IMR-90 (cell line): ENCODE measurements at regions not wholly inside any gene's neighbourhood (a gene's known extent, or its start where the extent isn't known, plus 50 kb on each side); places are given as distances from the start of the nearest gene placed in this dataset.

Source experiments
- ATAC-seq: fragments of 200-7000 bp; cut with Tn5 transposase; 2 replicates; pipeline ENCODE4 v1.9.1; 2020; ENCODE audit warnings: low read depth, mild to moderate bottlenecking, moderate library complexity
- BruUV-seq: library from RNA; stranded (reverse); fragments of 400-500 nt; replicated peaks from 2 replicates; lab custom pipeline; 2021; lab: Mats Ljungman, UMichigan
- CTCF ChIA-PET: fragments of 300-600 bp; formaldehyde crosslinking; extraction: SDS; loops from one replicate; lab custom pipeline; 2021; ENCODE audit warnings: antibody characterized with exemption; lab: Yijun Ruan, JAX
- POLR2A ChIA-PET: fragments of 300-600 bp; sonication (Branson Sonifier 250); formaldehyde crosslinking; loops from one replicate; lab custom pipeline; 2022; ENCODE audit warnings: antibody characterized with exemption; ENCODE audit not compliant: unreplicated experiment; lab: Charles Lee
- DNase-seq: peaks from one replicate; pipeline ENCODE4 v3.0.0; 2013
- H2AFZ ChIP-seq: replicated peaks from 2 replicates; pipeline ENCODE3; 2013; ENCODE audit warnings: low read length, mild to moderate bottlenecking; ENCODE audit not compliant: poor library complexity
- H2AK5ac ChIP-seq: 2 replicates; pipeline ENCODE4 v1.6.1; 2013; ENCODE audit warnings: low read depth, low read length, inconsistent platforms
- H2AK9ac ChIP-seq: replicated peaks from 2 replicates; pipeline ENCODE3; 2013; ENCODE audit warnings: mild to moderate bottlenecking, low read depth, low read length, moderate library complexity; ENCODE audit not compliant: poor library complexity
- H2BK120ac ChIP-seq: 2 replicates; pipeline ENCODE4 v1.6.1; 2013; ENCODE audit warnings: low read depth, low read length, inconsistent platforms
- H2BK15ac ChIP-seq: 3 replicates; pipeline ENCODE4 v1.6.1; 2013; ENCODE audit warnings: low read depth, low read length, inconsistent platforms
- H2BK20ac ChIP-seq: 2 replicates; pipeline ENCODE4 v1.6.1; 2013; ENCODE audit warnings: low read depth, mild to moderate bottlenecking, inconsistent platforms, low read length, moderate library complexity
- H2BK5ac ChIP-seq: 2 replicates; pipeline ENCODE4 v1.6.1; 2013; ENCODE audit warnings: mild to moderate bottlenecking, low read depth, low read length, inconsistent platforms; ENCODE audit not compliant: poor library complexity, severe bottlenecking
- H3K14ac ChIP-seq: replicated peaks from 2 replicates; pipeline ENCODE4 v1.6.1; 2013; ENCODE audit warnings: low read depth, low read length, inconsistent platforms
- H3K18ac ChIP-seq: 2 replicates; pipeline ENCODE4 v1.6.1; 2013; ENCODE audit warnings: low read depth, low read length, control low read depth
- H3K23ac ChIP-seq: 2 replicates; pipeline ENCODE4 v1.6.1; 2013; ENCODE audit warnings: low read depth, low read length, inconsistent platforms
- H3K27ac ChIP-seq: 2 replicates; pipeline ENCODE4 v1.5.1; 2013; ENCODE audit warnings: mild to moderate bottlenecking, control low read depth, low read length; ENCODE audit not compliant: insufficient read depth
- H3K27me3 ChIP-seq: 2 replicates; pipeline ENCODE4 v1.6.1; 2013; ENCODE audit warnings: low read length; ENCODE audit not compliant: control insufficient read depth, insufficient read depth
- H3K36me3 ChIP-seq: 2 replicates; pipeline ENCODE4 v1.6.1; 2013; ENCODE audit warnings: low read length, mixed read lengths; ENCODE audit not compliant: control insufficient read depth, insufficient read depth
- H3K4ac ChIP-seq: 2 replicates; pipeline ENCODE4 v1.6.1; 2013; ENCODE audit warnings: low read depth, low read length, inconsistent platforms
- H3K4me1 ChIP-seq: 2 replicates; pipeline ENCODE4 v1.6.1; 2013; ENCODE audit warnings: low read length, mixed read lengths; ENCODE audit not compliant: control insufficient read depth, insufficient read depth
- H3K4me2 ChIP-seq: 2 replicates; pipeline ENCODE4 v1.6.1; 2013; ENCODE audit warnings: low read depth, mild to moderate bottlenecking, control low read depth, low read length, moderate library complexity
- H3K4me3 ChIP-seq: 2 replicates; pipeline ENCODE4 v1.5.1; 2013; ENCODE audit warnings: low read depth, mild to moderate bottlenecking, control low read depth, low read length, moderate library complexity; ENCODE audit not compliant: insufficient read depth
- H3K56ac ChIP-seq: 2 replicates; pipeline ENCODE4 v1.6.1; 2013; ENCODE audit warnings: low read length, inconsistent platforms; ENCODE audit not compliant: insufficient read depth; ENCODE audit errors: extremely low read depth
- H3K79me1 ChIP-seq, 2 experiments: 2 replicates each; pipeline ENCODE4 v1.6.1; 2013; ENCODE audit warnings: low read length in 2 of 2, inconsistent platforms in 1 of 2, low read depth in 1 of 2
- H3K9ac ChIP-seq: 2 replicates; pipeline ENCODE4 v1.6.1; 2013; ENCODE audit warnings: low read depth, low read length, control low read depth
- H3K9me1 ChIP-seq: 2 replicates; pipeline ENCODE4 v1.6.1; 2013; ENCODE audit warnings: low read length, inconsistent platforms; ENCODE audit not compliant: insufficient read depth
- H3K9me3 ChIP-seq: 2 replicates; pipeline ENCODE4 v1.6.1; 2013; ENCODE audit warnings: low read length; ENCODE audit not compliant: control insufficient read depth, insufficient read depth
- H4K20me1 ChIP-seq: 2 replicates; pipeline ENCODE4 v1.6.1; 2013; ENCODE audit warnings: low read length, inconsistent platforms; ENCODE audit not compliant: insufficient read depth
- H4K5ac ChIP-seq: 2 replicates; pipeline ENCODE4 v1.6.1; 2013; ENCODE audit warnings: mild to moderate bottlenecking, low read depth, low read length, control low read depth
- H4K8ac ChIP-seq, 2 experiments: 2 replicates each; pipeline ENCODE4 v1.6.1; 2013; ENCODE audit warnings: low read depth in 2 of 2, low read length in 2 of 2, control low read depth in 1 of 2, inconsistent platforms in 1 of 2
- H4K91ac ChIP-seq: 2 replicates; pipeline ENCODE4 v1.6.1; 2013; ENCODE audit warnings: low read depth, low read length, inconsistent platforms; ENCODE audit not compliant: insufficient read depth
- BHLHE40 ChIP-seq: fragments of 150-350 bp; IDR thresholded peaks from 2 replicates; pipeline ENCODE4 v1.6.1; 2016; ENCODE audit warnings: mild to moderate bottlenecking, low read depth, low read length
- CEBPB ChIP-seq: IDR thresholded peaks from 2 replicates; pipeline ENCODE4 v1.6.1; 2012; ENCODE audit warnings: low read depth, low read length, improper control_type of control experiment
- CHD1 ChIP-seq: IDR thresholded peaks from 2 replicates; pipeline ENCODE4 v1.6.1; 2012; ENCODE audit warnings: low read depth, low read length, improper control_type of control experiment
- CTCF ChIP-seq: conservative IDR thresholded peaks from 2 replicates; pipeline ENCODE4 v1.5.1; 2012; ENCODE audit warnings: mild to moderate bottlenecking, low read depth, low read length, improper control_type of control experiment
- ELK1 ChIP-seq: fragments of 150-350 bp; IDR thresholded peaks from 2 replicates; pipeline ENCODE4 v1.6.1; 2016; ENCODE audit warnings: low read depth, mild to moderate bottlenecking, low read length, moderate library complexity, borderline replicate concordance
- FOS ChIP-seq: fragments of 150-350 bp; IDR thresholded peaks from 2 replicates; pipeline ENCODE4 v1.6.1; 2016; ENCODE audit warnings: low read depth, low read length
- MAFK ChIP-seq: IDR thresholded peaks from 2 replicates; pipeline ENCODE4 v1.6.1; 2012; ENCODE audit warnings: low read depth, low read length, improper control_type of control experiment
- MAZ ChIP-seq: IDR thresholded peaks from 2 replicates; pipeline ENCODE4 v1.6.1; 2012; ENCODE audit warnings: low read depth, mild to moderate bottlenecking, low read length, improper control_type of control experiment, moderate library complexity, borderline replicate concordance
- MXI1 ChIP-seq: IDR thresholded peaks from 2 replicates; pipeline ENCODE4 v1.6.1; 2012; ENCODE audit warnings: low read depth, mild to moderate bottlenecking, low read length, moderate library complexity, borderline replicate concordance
- RCOR1 ChIP-seq: IDR thresholded peaks from 2 replicates; pipeline ENCODE4 v1.6.1; 2012; ENCODE audit warnings: mild to moderate bottlenecking, low read length, improper control_type of control experiment; ENCODE audit not compliant: insufficient replicate concordance
- RFX5 ChIP-seq: IDR thresholded peaks from 2 replicates; pipeline ENCODE4 v1.8.0; 2012; ENCODE audit warnings: low read depth, mild to moderate bottlenecking, low read length, moderate library complexity
- SMC3 ChIP-seq: fragments of 150-350 bp; IDR thresholded peaks from 2 replicates; pipeline ENCODE4 v1.6.1; 2016; ENCODE audit warnings: low read depth, mild to moderate bottlenecking, antibody characterized with exemption, low read length, moderate library complexity
- WGBS, 2 experiments: methylation state at CpG; one replicate each; pipeline versions ENCODE4 v1.1.5 to v1.1.7; 2013; ENCODE audit warnings: missing lambda C conversion rate in 2 of 2; ENCODE audit not compliant: insufficient read length in 1 of 2; ENCODE audit errors: extremely low coverage in 2 of 2; 5-methylcytosine and 5-hydroxymethylcytosine counted together
- dilution Hi-C: fragments of 300-500 bp; cut with HindIII; formaldehyde crosslinking; loops from one replicate; pipeline ENCODE4 v1.14.3; 2018; ENCODE audit warnings: low sequenced_read_pairs; ENCODE audit not compliant: unreplicated experiment
- in situ Hi-C: fragments of 300-500 bp; cut with MboI; formaldehyde crosslinking; loops from 3 replicates; pipeline ENCODE4 v1.14.3; 2019; ENCODE audit warnings: low sequenced_read_pairs, inconsistent platforms, mixed read lengths
- intact Hi-C: fragments of 100-400 bp; cut with micrococcal nuclease; formaldehyde crosslinking; loops from 2 replicates; pipeline ENCODE4 v1.10.0; 2022
- TF ChIP-seq, protein P1 (sequence below): fragments of 150-350 bp; IDR thresholded peaks from 2 replicates; pipeline ENCODE4 v1.6.1; 2017; ENCODE audit warnings: mild to moderate bottlenecking, antibody characterized with exemption, low read length, low read depth

GRCh38 chr10:37584643-37585042 is 272.8 kb downstream of the ZNF248 start:
- no peak overlapping the region for H3K23ac ChIP-seq
- H4K8ac ChIP-seq = no peak overlapping the region
- POLR2A ChIA-PET = no interaction called here
- peaks cover 13% of the 10 kb centered on the region; the same call in 1 of the 2 replicates for H3K9me3 ChIP-seq
- no peak overlapping the region for H2BK120ac ChIP-seq
- no peak overlapping the region for H4K5ac ChIP-seq
- no peak overlapping the region for H2BK15ac ChIP-seq
- H3K36me3 ChIP-seq = no peaks in the 10 kb centered on the region
- no peak overlapping the region for H2AK9ac ChIP-seq
- H2AFZ ChIP-seq = no peak overlapping the region
- in situ Hi-C loops (no loop called here), dilution Hi-C loops (no loop called here), intact Hi-C loops (no loop called here)
- H4K20me1 ChIP-seq = no peaks in the 10 kb centered on the region
- DNase-seq (no peak), ATAC-seq (no peak)
- no peaks in the 10 kb centered on the region for H3K79me1 ChIP-seq
- H3K4me1 ChIP-seq = no peaks in the 10 kb centered on the region
- CTCF ChIA-PET = no interaction called here
- H3K27ac ChIP-seq = no peak overlapping the region
- H3K56ac ChIP-seq = no peak overlapping the region
- H2BK20ac ChIP-seq = no peak overlapping the region
- no peak overlapping the region for H3K4me3 ChIP-seq
- no peak overlapping the region for H3K9ac ChIP-seq
- no TSS peak for BruUV-seq
- no peak overlapping the region for H3K14ac ChIP-seq
- H2BK5ac ChIP-seq = no peak overlapping the region
- no peak for TF ChIP-seq SMC3
- TF ChIP-seq FOS = no peak
- no peak for TF ChIP-seq CEBPB
- TF ChIP-seq RFX5 = no peak
- TF ChIP-seq, protein P1, sequence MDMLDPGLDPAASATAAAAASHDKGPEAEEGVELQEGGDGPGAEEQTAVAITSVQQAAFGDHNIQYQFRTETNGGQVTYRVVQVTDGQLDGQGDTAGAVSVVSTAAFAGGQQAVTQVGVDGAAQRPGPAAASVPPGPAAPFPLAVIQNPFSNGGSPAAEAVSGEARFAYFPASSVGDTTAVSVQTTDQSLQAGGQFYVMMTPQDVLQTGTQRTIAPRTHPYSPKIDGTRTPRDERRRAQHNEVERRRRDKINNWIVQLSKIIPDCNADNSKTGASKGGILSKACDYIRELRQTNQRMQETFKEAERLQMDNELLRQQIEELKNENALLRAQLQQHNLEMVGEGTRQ = no peak
- no peak for TF ChIP-seq MXI1
- no peak for TF ChIP-seq MAFK
- TF ChIP-seq RCOR1 = no peak
- TF ChIP-seq BHLHE40 = no peak
- no peak for TF ChIP-seq MAZ
- TF ChIP-seq CTCF = no peak
- no peak for TF ChIP-seq CHD1
- TF ChIP-seq ELK1 = no peak
- WGBS, 2 experiments = no CpG with 5 or more reads among the region's 4 CpGs
- no peak overlapping the region for H4K91ac ChIP-seq
- no peak overlapping the region for H3K4ac ChIP-seq
- H3K9me1 ChIP-seq = no peaks in the 10 kb centered on the region
- no peak overlapping the region for H2AK5ac ChIP-seq
- H3K27me3 ChIP-seq = no peaks in the 10 kb centered on the region
- no peak overlapping the region for H3K18ac ChIP-seq
- H3K4me2 ChIP-seq = no peak overlapping the region
